Stomach (tissue), 4 donors: ENCODE measurements at regions not wholly inside any gene's neighbourhood (a gene's known extent, or its start where the extent isn't known, plus 50 kb on each side); places are given as distances from the start of the nearest gene placed in this dataset.

Experiments used
- EP300 ChIP-seq: sonication (generic); formaldehyde crosslinking; IDR thresholded peaks from one replicate; pipeline ENCODE4 v1.6.1; 2017; ENCODE audit warnings: antibody characterized with exemption
- POLR2A ChIP-seq, 4 donors: fragments of 450-650 bp; IDR thresholded peaks; one replicate each; pipeline ENCODE4 v1.6.1; 2016; ENCODE audit warnings: antibody characterized with exemption in 4 of 4, control low read depth in 2 of 4, mild to moderate bottlenecking in 1 of 4, moderate library complexity in 1 of 4
- POLR2AphosphoS5 ChIP-seq, 3 donors: sonication (generic); formaldehyde crosslinking; IDR thresholded peaks; one replicate each; pipeline ENCODE4 v1.6.1; 2016; ENCODE audit warnings: antibody characterized with exemption in 3 of 3
- TF ChIP-seq, protein P1 (sequence below), 7 experiments: fragments of 450-650 bp in 4 of 7; fragments of 200-600 bp in 3 of 7; sonication (generic) in 3 of 7; IDR thresholded peaks; one replicate each; pipeline ENCODE4 v1.5.1; 2016 to 2019; ENCODE audit warnings: antibody characterized with exemption in 7 of 7, control low read depth in 2 of 7, mild to moderate bottlenecking in 1 of 7

DNA sequence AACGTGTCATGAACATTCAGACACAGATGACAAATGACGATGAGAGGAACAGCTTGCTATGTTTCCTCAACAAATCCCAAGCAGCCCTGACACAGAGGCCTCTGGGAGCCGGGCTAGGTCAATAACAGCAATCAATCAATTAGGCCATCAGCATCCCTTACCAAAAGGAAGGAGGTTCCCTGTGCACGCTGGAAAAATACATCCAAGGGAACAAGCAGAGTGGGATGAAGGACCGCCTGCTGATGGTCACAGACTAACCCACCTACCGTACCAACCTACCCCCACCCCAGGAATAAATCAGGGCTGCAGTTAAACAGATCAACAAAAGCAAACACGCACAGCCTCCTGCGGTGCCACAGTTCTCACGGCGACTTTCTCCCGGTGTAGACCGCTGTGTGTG is 265.1 kb upstream of the SFSWAP start:
- TF ChIP-seq POLR2A (IDR thresholded peaks at IDR 0.05) (no peak), EP300 (no peak), POLR2AphosphoS5 (IDR thresholded peaks at IDR 0.05) (no peak)
- TF ChIP-seq, protein P1, sequence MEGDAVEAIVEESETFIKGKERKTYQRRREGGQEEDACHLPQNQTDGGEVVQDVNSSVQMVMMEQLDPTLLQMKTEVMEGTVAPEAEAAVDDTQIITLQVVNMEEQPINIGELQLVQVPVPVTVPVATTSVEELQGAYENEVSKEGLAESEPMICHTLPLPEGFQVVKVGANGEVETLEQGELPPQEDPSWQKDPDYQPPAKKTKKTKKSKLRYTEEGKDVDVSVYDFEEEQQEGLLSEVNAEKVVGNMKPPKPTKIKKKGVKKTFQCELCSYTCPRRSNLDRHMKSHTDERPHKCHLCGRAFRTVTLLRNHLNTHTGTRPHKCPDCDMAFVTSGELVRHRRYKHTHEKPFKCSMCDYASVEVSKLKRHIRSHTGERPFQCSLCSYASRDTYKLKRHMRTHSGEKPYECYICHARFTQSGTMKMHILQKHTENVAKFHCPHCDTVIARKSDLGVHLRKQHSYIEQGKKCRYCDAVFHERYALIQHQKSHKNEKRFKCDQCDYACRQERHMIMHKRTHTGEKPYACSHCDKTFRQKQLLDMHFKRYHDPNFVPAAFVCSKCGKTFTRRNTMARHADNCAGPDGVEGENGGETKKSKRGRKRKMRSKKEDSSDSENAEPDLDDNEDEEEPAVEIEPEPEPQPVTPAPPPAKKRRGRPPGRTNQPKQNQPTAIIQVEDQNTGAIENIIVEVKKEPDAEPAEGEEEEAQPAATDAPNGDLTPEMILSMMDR (IDR thresholded peaks at IDR 0.05), result no peak
